GM21423 (cell line): ENCODE measurements at regions not wholly inside any gene's neighbourhood (a gene's known extent, or its start where the extent isn't known, plus 50 kb on each side); places are given as distances from the start of the nearest gene placed in this dataset.

ENCODE experiments used
- ATAC-seq: cut with Tn5 transposase; IDR thresholded peaks from one replicate; pipeline ENCODE4 v1.9.1; 2021; ENCODE audit warnings: mild to moderate bottlenecking, moderate library complexity; ENCODE audit not compliant: unreplicated experiment

DNA sequence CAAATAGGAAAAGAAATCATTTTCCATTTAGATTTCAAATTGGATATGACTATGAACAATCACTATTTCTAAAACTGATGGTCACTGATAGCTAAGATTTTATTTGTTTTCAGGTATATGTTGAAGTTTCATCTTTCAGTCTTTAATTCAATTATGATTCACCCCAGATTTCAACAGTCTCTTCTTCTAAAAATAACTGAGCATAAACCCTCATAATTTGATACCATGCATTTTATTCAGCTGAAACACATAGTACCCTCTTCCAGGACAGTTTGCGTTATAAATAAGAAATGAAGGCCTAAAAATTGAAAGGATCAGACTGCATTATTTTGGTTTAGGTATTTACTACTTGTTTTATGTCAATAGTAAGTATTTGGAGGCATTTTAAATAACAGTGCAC is 428.5 kb upstream of the NBEA start:
- ATAC-seq = no peak

DNA sequence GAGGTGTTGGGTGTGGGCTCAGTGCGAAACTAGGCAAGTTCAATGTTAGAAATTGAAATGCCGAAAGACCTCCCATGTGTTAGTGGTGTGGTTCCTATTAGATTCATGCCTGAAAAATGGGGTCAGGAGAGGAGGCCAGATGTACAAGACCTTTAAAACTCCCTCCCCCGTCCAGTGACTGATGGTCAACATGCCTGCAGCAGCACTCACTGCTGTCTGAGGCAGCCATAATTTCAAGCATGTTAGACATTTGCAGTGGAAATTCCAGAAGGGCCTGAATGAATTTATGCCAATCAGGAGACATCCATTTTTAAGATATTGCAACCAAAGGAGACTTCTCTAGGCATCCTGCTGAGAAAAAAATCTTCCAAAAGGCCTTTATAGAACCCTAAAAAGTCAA is 426.9 kb upstream of the NBEA start:
- no peak for ATAC-seq

DNA sequence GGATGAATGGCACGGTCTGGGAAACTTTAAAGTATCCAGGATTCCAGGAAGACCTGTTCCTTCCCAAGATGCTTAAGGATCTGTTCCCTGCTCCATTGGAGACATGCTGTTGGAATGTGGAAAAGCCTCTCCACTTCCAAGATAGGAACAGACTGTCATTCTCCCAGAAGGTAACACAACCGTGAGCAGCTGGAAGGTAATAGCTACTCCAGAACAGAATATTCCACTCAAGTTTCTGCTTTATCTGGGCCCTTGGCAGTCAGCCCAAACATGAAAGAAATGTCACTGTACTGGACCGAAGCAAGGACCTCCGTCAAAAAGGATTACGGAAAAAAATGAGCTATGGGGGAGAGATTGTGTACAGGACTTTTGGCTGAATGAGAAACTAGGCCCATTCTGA is 420.9 kb upstream of the NBEA start:
- ATAC-seq = no peak

DNA sequence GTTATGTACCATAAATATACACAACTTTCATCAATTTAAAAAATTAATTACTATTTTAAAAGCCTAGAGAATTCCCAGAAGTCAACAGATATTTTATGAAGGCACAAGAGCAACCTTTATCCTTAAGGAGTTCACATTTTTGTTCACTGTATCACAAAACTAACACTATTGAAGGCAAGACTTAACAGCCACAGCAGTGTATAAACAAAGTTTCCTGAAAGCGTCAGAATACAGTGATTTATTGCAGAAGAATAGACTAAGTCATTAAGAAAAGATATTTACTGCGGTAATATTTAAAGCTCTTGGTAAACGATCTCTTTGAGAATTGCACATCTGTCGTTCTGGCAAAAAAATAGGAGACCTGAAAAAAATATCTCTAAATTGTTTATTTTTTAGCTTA is 419.3 kb upstream of the NBEA start:
- no peak for ATAC-seq

DNA sequence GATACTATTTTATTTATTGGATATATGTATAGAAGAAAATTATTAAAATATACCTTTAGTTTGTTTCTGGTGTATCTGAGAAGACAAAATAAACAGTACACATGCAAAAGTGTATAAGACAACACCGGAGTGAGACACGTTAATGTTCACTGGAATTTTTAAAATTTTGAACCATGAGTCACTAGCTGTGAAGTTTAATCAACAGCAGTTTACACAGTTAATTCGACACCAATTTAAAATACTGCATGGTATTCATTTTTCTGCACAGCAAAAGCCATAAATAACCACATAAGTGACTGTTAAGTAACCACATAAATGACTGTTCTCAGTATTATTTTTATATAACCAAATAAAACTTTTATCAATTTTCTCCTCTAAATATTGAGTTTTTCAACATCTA is 418.7 kb upstream of the NBEA start:
- ATAC-seq = no peak

DNA sequence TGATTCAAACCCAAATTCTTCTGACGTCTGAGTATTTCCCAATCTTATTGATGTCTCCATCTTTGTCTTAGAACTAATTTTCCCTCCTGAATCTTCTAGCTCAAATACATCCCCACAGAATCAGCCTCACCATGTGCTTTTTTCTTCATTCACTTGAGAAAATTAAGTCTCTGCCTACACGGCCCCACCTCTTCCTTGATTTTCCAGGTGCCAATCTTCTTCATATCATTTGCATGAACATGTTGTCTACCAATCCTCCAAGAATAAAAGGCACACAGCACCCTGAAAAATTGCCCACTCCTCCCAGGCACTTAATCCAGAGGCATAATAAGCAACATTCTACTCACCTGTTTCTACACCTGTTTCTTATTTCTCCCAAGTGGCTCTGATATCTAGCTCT is 408.1 kb upstream of the NBEA start:
- ATAC-seq = no peak

DNA sequence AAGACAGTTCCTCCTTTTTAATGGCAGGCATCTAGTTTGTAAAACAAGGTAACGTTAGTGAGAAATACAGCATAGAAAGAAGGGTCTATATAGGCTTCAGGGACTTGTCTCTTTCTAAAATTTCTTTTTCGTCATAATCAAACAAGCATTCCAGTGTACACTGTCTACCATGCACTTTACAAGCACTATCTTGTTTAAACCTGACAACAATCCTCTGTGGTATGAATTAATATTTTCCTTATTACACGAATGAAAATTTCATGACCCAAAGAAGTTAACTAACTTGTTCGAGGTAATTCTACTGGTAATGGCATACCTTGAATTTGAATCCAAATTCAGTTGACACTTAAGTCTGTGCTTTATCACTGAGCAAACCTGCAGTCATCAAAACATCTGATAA is 399.7 kb upstream of the NBEA start:
- ATAC-seq = no peak

DNA sequence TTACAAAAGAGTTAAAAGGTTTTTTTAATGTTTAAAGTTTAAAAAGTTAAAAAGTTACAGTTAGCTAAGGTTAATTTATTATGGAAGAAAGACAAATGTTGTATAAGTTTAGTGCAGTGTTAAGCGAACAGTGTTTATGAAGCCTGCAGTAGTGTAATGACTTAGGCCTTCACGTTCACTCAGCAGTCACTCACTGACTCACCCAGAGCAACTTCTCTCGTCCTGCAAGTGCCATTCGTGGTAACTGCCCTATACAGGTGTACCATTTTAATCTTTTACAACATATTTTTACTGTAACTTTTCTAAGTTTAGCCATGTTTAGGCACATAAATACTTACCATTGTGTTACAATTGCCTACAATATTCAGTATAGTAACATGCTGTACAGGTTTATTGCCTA is 398.2 kb upstream of the NBEA start:
- no peak for ATAC-seq

DNA sequence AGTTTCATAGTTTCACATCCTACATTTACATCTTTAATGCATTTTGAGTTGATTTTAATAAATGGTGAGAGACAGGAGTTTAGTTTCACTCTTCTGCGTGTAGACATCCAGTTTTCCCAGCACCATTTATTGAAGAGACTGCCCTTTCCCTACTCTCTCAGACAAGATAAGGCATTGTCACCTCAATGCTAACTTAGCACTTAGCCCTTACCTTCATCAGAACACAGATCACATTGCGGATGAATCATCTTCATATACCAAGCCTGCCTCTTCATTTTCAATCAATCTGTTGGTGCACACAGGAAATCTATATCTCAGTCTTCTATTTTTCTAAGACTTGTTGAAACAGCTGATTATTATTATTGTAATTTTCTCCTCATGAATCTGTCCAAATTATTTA is 396.6 kb upstream of the NBEA start:
- ATAC-seq = no peak

DNA sequence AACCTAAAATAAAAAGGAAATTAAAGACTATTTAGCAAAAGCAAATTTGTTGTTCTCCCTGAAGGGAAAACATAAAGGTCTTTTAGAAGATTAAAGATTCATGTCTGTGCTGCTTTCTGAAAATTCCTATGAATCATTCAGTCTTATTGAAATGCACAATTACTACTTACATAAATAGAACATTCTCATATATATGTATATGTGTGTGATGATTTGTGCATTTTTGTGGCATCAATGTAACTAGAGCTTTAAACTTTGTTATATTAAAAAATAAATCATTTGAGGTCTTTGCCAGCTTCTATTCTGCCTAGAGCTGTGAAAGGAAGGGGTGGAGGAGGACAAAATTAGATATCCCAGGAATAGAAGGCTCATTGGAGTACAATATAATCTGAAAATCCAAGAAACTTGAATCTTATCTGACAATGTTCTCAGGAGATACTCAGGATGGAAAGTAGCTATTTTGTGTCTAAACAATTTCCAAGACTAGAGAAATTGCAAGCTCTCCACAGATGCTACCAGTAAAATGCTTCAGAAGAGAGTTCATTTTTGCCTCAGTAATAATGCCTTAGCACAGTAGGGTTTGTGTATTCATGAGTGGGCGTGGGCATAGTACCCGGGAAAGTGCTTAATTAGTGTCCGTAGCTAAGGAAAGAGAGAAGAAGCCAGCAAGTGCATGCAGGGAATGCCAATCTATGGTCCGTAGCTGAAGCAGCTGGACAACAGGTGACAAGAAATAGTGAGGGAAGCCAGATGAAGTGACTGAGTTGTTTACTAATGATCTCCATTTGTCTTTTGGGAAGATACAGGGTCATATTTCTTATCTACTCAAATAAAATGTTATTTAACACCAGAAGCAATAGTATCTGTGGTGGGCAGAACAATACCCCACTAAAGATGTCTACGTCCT is 395.5 kb upstream of the NBEA start:
- ATAC-seq = no peak

DNA sequence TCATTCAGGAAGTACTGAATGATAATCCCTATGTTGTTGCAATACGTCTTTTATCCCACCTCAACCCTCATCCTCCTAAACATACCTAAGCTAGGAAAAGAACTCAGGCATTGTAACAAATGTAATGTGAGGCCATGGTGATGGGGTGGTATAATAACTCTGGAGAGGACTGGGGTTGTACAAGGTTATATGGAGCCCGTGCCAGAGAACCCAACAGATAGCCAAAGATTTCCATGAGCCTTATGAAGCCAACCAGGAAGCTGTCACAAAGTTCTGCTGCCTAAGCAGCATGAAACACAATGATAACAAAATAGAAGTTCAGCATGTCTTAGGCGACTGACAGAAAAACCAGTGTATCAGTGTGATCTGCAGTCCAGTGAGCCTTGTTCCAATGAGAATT is 394.1 kb upstream of the NBEA start:
- no peak for ATAC-seq

DNA sequence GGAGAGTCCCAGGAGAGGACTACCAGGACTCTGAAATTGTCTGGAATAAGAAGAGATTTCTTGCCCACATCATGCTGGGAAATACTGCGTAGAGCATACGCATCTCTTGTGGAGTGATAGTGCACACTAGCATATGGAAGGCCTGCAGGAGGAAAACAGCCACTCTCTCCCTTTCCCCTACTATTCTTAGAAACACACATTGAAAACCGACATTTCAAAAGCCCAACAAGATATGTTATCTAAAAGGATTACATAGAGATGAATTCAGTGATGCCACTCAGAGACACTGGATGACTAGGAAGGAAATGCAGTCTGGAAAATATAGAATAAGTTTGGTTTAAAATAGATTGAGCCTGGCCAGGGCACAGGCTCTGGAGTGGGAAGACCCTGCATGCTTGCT is 388.7 kb upstream of the NBEA start:
- ATAC-seq = no peak

DNA sequence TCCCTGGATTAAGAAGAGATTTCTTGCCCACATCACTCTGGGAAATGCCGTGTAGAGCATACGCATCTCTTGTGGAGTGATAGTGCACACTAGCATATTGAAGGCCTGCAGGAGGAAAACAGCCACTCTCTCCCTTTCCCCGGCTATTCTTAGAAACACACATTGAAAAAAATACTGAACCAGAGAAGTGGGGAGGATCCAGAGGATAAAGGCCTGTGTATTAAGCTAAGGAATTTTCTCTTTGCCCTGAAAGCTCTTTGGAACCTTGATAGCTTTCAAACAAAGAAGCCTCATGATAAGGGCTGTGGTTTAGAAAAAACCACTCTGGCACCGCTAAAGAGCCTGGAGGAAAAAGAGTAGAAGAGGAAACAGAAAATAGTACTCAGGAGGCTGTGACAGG is 386.1 kb upstream of the NBEA start:
- ATAC-seq = no peak

DNA sequence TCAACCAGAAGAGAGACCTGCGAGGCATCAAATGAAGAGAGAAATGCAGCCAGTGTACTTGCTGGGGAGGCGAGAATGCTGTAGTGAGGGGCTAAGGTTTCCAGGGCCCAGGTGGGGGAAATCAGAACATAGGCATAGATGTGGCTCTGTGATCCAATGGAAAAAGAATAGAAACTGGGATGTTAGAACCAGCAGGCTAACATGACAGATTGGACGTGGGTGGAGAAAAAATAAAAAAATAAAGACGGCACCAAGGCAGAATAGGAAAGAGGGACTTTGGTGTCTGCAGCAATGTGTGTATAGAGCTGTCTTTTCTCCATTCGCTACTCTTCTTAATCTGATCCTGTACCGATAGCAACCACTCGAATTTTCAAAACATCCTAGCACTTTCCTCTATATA is 381.0 kb upstream of the NBEA start:
- no peak for ATAC-seq

DNA sequence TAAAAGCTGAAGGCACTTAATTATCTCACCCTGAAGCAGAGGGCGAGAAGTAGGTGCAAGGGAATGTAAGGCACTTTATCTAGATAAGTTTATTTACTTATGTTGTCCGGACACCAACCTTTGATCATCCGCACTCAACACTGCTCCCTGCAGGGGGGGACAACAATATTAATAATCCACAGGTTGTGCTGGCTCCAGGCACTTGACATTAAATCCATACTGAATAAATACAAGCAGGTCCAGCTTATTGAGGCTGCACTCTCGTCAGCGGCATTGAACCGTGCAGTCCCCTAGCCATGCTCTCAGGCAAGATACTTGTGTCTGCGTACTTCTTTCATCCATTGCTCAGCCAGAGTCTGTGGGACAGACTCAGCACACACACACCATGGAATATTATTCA is 374.5 kb upstream of the NBEA start:
- ATAC-seq = no peak

DNA sequence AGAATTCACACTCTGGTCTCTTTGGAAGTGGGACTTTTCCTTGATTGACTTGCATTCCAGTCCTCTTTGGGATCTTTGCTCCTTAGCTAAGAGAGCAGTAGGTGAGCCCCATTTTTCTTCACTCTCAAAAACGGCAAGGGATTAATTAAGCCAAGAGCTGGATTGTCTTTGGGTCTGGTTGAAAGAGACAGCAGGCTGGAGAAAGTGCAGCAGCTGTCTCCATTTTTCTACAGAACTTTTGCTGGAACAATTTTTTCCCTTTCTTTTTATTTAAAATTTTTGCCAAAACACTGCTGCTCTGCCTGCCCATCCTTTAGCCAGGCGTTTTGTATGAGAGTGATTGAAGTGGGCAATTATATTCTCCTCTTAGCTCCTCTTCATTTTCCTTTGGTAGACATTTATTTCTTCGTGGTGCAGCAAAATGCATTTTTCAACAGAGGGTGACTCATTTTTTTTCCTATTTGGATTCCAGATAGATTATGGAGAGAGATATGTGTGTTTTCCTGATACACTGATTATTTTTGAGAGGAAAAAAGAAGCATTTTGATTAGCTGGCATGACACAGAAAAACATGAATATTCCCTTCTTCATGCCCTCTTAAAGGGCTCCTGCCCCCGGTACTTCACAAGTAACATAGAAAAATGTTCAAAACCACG is 371.2 kb upstream of the NBEA start:
- ATAC-seq = no peak

DNA sequence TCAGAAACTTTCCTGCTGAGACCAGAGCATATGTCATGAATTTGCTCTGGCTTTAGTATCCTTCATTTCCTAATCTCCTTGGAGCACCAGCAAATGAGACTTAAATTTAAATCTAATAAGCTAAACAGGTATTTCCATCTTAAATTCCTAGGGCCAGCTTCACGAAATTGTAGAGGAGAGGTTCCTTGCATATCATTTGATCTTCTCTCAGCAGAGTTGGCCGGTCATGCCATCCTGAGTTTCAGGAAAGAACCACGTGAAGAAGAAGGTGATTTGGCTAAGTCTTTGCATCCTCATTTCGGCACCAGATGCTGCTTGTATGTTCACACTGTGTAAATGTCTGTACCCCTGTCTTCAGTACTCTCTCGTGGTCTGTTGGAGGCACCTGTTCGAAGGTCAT is 370.4 kb upstream of the NBEA start:
- no peak for ATAC-seq

DNA sequence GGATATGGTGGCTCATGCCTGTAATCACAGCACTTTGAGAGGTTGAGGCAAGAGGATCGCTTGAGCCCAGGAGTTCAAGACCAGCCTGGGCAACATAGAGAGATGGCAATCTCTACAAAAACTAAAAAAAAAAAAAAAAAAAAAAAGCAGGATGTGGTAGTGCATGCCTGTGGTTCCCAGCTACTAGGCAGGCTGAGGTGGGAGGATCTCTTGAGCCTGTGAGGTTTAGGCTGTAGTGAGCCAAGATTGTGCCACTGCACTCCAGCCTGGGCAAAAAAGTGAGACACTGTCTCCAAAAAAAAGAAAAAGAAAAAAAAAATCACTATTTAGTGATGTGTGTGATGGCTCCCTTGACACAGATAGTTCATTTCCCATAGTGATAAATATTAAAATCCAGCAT is 365.0 kb upstream of the NBEA start:
- no peak for ATAC-seq

DNA sequence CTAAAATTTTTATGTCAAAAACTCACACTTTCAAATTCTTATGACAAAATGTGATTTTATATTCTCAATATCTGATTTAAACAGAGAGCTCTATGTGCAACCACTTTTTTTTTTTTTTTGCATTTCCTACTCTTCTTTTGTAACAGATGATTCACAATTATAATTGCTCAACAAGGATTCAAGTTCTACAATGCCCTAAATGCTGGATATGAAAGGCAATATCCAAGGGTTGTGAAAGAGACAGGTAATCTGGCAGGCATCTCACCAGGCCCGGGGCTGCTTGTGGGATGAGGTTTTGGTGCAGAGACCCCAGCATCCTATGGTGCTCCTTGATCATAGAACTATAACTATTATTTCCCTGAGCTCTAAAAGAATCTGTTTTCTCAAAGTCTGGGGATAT is 363.6 kb upstream of the NBEA start:
- no peak for ATAC-seq

DNA sequence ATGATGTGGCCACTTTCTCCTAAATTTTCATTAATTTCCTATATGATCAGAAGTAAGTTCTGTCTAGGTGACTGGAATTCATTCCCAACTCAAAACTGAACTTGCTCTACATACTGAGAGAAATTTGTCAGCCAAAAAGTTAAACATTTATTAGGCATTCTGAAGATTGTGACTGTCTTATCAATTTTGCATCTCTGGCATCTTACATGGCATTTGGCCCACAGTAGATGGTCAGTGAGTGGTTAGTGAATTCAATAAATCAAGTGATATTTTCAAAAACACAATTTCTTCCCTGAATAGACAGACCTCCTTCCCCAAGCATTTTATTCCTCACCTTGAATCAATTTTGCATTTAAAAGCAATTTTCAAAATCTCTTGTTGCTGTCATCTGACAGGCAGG is 363.2 kb upstream of the NBEA start:
- ATAC-seq = no peak

DNA sequence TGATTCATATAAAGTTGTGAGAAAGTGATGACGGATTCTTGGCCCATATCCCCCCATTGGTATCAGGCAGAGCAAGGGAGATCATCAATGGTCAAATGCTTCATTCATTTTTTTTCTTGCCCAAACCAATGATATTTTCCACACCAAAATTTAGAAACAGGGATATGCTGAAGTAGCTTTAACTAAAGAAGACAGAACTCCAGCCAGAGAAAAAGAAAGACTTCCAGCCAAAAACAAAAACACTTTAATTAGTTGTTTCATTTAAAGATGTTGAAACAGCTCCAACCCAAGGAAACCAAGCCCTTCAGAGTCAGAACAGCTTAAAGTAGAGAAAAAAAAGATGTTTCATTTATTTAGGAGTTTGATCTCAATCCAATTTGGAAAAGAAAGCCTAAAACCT is 358.9 kb upstream of the NBEA start:
- no peak for ATAC-seq

DNA sequence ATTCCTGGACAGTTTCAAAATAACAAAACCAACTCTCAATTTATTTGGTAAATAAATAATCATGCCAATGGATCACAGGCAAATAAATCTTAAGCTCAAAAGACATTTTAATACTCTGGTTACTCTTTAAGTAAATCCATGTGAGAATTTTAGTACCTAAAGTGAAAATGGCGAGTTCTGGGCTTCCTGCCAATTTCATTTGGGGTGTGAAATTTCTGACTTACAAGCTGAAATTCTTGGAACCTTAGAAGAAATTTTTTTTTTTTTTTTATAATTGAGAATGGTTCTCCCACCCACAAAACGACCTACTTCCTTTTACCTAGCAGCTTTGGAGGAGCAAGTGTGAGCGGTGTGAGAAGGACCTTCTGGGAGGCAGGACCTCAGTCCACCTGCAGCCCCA is 354.5 kb upstream of the NBEA start:
- ATAC-seq = no peak

DNA sequence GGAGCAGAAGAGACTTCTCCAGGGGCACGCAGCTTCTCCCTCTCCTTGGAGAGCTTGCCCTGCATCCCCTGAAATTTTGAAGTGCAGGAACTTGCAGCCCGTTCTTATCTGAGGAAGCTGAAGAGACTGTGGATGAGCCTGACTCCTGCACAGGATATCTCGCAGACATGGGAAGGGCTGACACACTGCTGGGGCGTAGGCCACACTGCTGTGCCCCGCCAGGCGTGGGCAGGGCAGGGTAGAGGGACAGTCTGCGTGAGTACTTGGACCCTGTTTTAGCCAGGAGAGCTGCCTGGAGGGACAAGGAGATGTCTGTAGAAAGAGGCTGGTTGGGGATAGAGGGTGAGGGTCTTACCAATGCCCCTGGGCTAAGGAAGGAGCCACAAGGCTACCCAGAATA is 353.7 kb upstream of the NBEA start:
- ATAC-seq = no peak
